ENCODE measurements at regions not wholly inside any gene's neighbourhood (a gene's known extent, or its start where the extent isn't known, plus 50 kb on each side); places are given as distances from the start of the nearest gene placed in this dataset.

- TF ChIP-seq CTCF (IDR thresholded peaks at IDR 0.05) (no peak), EZH2phosphoT487 (IDR thresholded peaks at IDR 0.05) (no peak), EZH2 (IDR thresholded peaks at IDR 0.05) (no peak)
Measured at GRCh38 chr5:44885903-44886302, 77.2 kb downstream of the MRPS30 start.

All from neural progenitor cell (in vitro differentiated cells).